BLaER1 (cell line): ENCODE measurements at regions not wholly inside any gene's neighbourhood (a gene's known extent, or its start where the extent isn't known, plus 50 kb on each side); places are given as distances from the start of the nearest gene placed in this dataset.
"Not testable (repeated sequence)": the region's sequence is repeated elsewhere in the genome, so short reads cannot be mapped to it uniquely, and the experiment has no call there.

ENCODE experiments used
- H3K27ac ChIP-seq: shearing (Covaris generic); formaldehyde crosslinking; 2 replicates; pipeline ENCODE4 v1.8.1; 2022
- H3K27me3 ChIP-seq: shearing (Covaris generic); formaldehyde crosslinking; 2 replicates; pipeline ENCODE4 v1.8.1; 2022
- H3K36me3 ChIP-seq: shearing (Covaris generic); formaldehyde crosslinking; 2 replicates; pipeline ENCODE4 v1.8.1; 2022
- H3K4me1 ChIP-seq: shearing (Covaris generic); formaldehyde crosslinking; 2 replicates; pipeline ENCODE4 v1.8.1; 2022
- H3K4me2 ChIP-seq: shearing (Covaris generic); formaldehyde crosslinking; 2 replicates; pipeline ENCODE4 v1.8.1; 2022
- H3K4me3 ChIP-seq: shearing (Covaris generic); formaldehyde crosslinking; 2 replicates; pipeline ENCODE4 v1.8.1; 2022
- H3K9ac ChIP-seq: shearing (Covaris generic); formaldehyde crosslinking; 2 replicates; pipeline ENCODE4 v1.8.1; 2022
- H3K9me3 ChIP-seq: shearing (Covaris generic); formaldehyde crosslinking; 2 replicates; pipeline ENCODE4 v1.8.1; 2022
- H4K20me1 ChIP-seq: shearing (Covaris generic); formaldehyde crosslinking; 2 replicates; pipeline ENCODE4 v1.8.1; 2022
- Cebpa-rat ChIP-seq: shearing (Covaris generic); IDR thresholded peaks from 2 replicates; pipeline ENCODE4 v1.8.1; 2022

DNA sequence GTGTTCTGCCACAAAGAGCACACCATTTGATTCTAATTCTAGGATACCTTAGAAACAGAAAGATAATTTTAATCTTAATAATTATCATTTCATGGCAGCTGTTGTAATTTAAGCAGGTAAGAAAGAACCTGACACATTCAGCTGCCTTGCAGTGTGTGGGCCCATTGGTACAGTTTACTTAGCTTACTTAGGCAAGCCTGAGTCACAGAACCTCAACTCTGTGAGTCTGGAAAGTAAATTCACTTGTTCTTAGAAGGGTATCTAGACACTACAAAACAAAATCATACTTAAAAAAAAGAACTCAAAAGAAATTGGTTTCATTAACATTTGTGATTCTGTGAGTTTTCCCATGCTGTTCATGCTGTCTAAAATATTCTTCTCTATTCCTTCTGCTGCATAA is 956.3 kb upstream of the SLC39A10 start:
- Histone ChIP-seq H3K4me3 (no peak overlapping the region), H3K27ac (no peak overlapping the region), H3K36me3 (no peaks in the 10 kb centered on the region), H4K20me1 (no peaks in the 10 kb centered on the region), H3K4me1 (no peaks in the 10 kb centered on the region), H3K27me3 (no peaks in the 10 kb centered on the region), H3K9ac (no peak overlapping the region), H3K4me2 (no peak overlapping the region), H3K9me3 (no peaks in the 10 kb centered on the region)
- TF ChIP-seq Cebpa-rat, result no peak

DNA sequence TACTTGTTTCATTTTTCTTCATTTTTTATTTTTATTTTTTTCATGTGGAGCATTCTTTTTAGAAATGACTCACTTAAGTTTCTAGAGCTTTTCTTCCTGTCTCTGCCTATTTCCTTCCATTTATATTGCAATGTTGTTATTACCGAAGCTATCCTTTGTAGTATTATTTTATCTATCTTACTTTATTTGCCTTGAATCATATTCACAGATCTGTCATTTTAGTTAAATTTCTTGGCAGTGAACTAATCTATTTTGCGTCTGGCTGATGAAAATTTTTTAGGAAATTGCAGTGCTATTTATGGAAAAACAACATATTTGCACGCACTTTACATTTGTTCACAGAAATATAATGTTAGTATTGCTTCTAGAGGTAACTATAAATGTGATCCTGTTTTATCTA is 956.9 kb upstream of the SLC39A10 start:
- Histone ChIP-seq H3K9me3 (no peaks in the 10 kb centered on the region), H3K27ac (no peak overlapping the region), H3K4me3 (no peak overlapping the region), H3K4me2 (no peak overlapping the region), H4K20me1 (no peaks in the 10 kb centered on the region), H3K9ac (no peak overlapping the region), H3K36me3 (no peaks in the 10 kb centered on the region), H3K27me3 (no peaks in the 10 kb centered on the region), H3K4me1 (no peaks in the 10 kb centered on the region)
- no peak for TF ChIP-seq Cebpa-rat

DNA sequence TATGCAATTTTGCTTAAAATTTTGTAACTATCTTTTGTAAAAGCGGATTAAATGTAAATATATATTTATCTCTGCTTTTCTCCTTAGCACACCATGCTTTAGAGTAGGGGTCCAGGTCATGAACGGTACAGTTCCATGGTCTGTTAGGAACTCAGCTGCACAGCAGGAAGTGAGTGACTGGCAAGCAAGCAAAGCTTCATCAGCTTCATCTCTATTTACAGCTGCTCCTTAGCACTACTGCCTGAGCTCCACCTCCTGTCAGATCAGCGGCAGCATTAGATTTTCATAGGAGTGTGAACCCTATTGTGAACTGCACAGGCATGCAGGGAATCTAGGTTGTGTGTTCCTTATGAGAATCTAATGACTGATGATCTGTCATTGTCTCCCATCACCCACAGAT is 959.0 kb upstream of the SLC39A10 start:
- no peak for TF ChIP-seq Cebpa-rat
- Histone ChIP-seq H3K36me3 (no peaks in the 10 kb centered on the region), H3K4me1 (no peaks in the 10 kb centered on the region), H3K4me2 (no peak overlapping the region), H3K9ac (no peak overlapping the region), H3K27me3 (no peaks in the 10 kb centered on the region), H3K4me3 (no peak overlapping the region), H3K9me3 (no peaks in the 10 kb centered on the region), H3K27ac (no peak overlapping the region), H4K20me1 (no peaks in the 10 kb centered on the region)

- Histone ChIP-seq H3K27me3 (no peaks in the 10 kb centered on the region), H3K4me3 (no peak overlapping the region), H3K4me1 (no peaks in the 10 kb centered on the region), H4K20me1 (no peaks in the 10 kb centered on the region), H3K4me2 (no peak overlapping the region), H3K9me3 (no peaks in the 10 kb centered on the region), H3K9ac (no peak overlapping the region), H3K27ac (no peak overlapping the region), H3K36me3 (no peaks in the 10 kb centered on the region)
- TF ChIP-seq Cebpa-rat, result no peak
Measured at GRCh38 chr2:194697439-194697838, 959.6 kb upstream of the SLC39A10 start.

- H3K4me3 ChIP-seq, result no peak overlapping the region
- H3K27ac ChIP-seq, result no peak overlapping the region
- H3K27me3 ChIP-seq, result no peaks in the 10 kb centered on the region
- H3K4me2 ChIP-seq, result no peak overlapping the region
- H3K9ac ChIP-seq, result no peak overlapping the region
- H4K20me1 ChIP-seq, result no peaks in the 10 kb centered on the region
- no peaks in the 10 kb centered on the region for H3K4me1 ChIP-seq
- H3K36me3 ChIP-seq, result no peaks in the 10 kb centered on the region
- H3K9me3 ChIP-seq, result no peaks in the 10 kb centered on the region
- TF ChIP-seq Cebpa-rat, result no peak
Measured at GRCh38 chr2:194696690-194697089, 960.3 kb upstream of the SLC39A10 start.

DNA sequence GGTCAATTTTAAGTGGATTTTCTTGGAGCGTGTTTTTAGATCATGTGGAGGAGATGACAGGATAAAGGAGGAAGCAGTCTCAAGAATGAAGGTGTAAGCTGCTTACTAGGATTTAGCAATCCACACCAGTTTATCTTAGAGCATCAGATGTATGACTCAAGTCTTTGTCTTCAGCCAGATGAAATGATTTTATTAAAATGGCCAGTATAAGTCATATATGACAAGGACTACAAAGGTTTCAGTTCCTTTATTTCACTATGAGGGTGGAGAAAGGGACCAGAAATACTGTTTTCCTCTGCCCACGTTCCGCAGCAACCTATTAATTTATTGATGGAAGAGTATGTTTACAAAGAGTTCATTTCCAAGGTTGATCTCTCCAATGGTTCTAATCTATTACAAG is 970.5 kb upstream of the SLC39A10 start:
- Histone ChIP-seq H3K27ac (no peak overlapping the region), H3K9me3 (no peaks in the 10 kb centered on the region), H3K27me3 (no peaks in the 10 kb centered on the region), H3K4me3 (no peak overlapping the region), H4K20me1 (no peaks in the 10 kb centered on the region), H3K4me2 (no peak overlapping the region), H3K9ac (no peak overlapping the region), H3K36me3 (no peaks in the 10 kb centered on the region), H3K4me1 (no peaks in the 10 kb centered on the region)
- no peak for TF ChIP-seq Cebpa-rat

DNA sequence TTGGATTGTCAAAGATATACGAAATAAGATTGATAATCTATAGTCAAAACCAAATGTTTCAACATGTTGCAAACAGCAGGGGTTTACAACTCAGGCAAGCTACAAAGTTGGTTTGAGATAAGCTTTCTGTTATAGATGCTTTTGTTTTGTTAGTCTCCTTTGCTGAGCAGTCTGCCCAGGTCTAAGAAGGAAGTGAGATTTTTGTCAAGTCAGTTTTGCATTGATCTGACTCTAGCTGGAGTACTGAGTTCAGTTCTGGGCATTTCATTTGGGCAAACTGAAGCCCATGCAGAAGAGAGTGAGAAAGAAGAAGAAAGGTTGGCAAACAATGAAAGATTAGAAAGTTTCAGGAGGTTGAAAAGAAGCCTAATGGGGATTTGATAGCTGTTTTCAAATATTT is 983.0 kb upstream of the SLC39A10 start:
- H3K27ac ChIP-seq, result no peak overlapping the region
- H3K4me1 ChIP-seq, result peaks cover 8% of the 10 kb centered on the region
- no peaks in the 10 kb centered on the region for H3K27me3 ChIP-seq
- H3K4me3 ChIP-seq, result no peak overlapping the region
- H3K9ac ChIP-seq, result no peak overlapping the region
- no peaks in the 10 kb centered on the region for H4K20me1 ChIP-seq
- H3K4me2 ChIP-seq, result no peak overlapping the region
- no peaks in the 10 kb centered on the region for H3K9me3 ChIP-seq
- TF ChIP-seq Cebpa-rat, result no peak
- no peaks in the 10 kb centered on the region for H3K36me3 ChIP-seq

- no peak for TF ChIP-seq Cebpa-rat
- no peaks in the 10 kb centered on the region for H4K20me1 ChIP-seq
- H3K4me3 ChIP-seq, result no peak overlapping the region
- H3K4me1 ChIP-seq, result peaks cover 8% of the 10 kb centered on the region
- H3K27me3 ChIP-seq, result no peaks in the 10 kb centered on the region
- no peaks in the 10 kb centered on the region for H3K9me3 ChIP-seq
- H3K36me3 ChIP-seq, result no peaks in the 10 kb centered on the region
- no peak overlapping the region for H3K4me2 ChIP-seq
- no peak overlapping the region for H3K9ac ChIP-seq
- H3K27ac ChIP-seq, result no peak overlapping the region
Measured at GRCh38 chr2:194672994-194673393, 984.0 kb upstream of the SLC39A10 start.

DNA sequence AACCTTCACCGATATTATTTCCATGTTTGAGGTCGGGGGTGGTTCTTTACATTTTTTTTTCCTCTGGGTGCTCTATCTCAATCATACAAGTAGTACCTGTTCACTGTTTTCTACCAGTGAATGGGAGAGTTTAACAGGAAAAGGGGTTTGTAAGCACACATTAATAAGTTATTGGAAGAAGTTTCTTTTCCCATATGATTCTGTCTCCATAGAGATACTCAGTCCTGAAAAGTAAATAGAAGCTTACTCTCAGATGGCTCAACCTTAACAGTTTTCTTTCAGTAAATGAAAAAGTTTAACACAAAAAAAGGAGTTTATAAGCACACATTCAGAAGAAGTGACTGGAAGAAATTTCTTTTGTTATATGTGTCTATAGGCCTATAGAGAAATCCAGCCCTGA is 995.6 kb upstream of the SLC39A10 start:
- Histone ChIP-seq H3K9ac (no peak overlapping the region), H3K9me3 (no peaks in the 10 kb centered on the region), H4K20me1 (no peaks in the 10 kb centered on the region), H3K4me1 (no peaks in the 10 kb centered on the region), H3K4me3 (no peak overlapping the region), H3K36me3 (no peaks in the 10 kb centered on the region), H3K27me3 (no peaks in the 10 kb centered on the region), H3K27ac (no peak overlapping the region), H3K4me2 (no peak overlapping the region)
- no peak for TF ChIP-seq Cebpa-rat

- H3K36me3 ChIP-seq, H3K4me1 ChIP-seq, H3K4me3 ChIP-seq, H3K9me3 ChIP-seq, H3K27ac ChIP-seq, H3K27me3 ChIP-seq, H4K20me1 ChIP-seq, H3K9ac ChIP-seq, H3K4me2 ChIP-seq: not testable (repeated sequence)
Measured at GRCh38 chr2:194639057-194639456, 1018.0 kb upstream of the SLC39A10 start.

- Histone ChIP-seq H3K9ac (no peak overlapping the region), H3K36me3 (no peaks in the 10 kb centered on the region), H3K4me2 (no peak overlapping the region), H3K4me1 (no peaks in the 10 kb centered on the region), H3K9me3 (no peaks in the 10 kb centered on the region), H3K27ac (no peak overlapping the region), H3K27me3 (no peaks in the 10 kb centered on the region), H4K20me1 (no peaks in the 10 kb centered on the region), H3K4me3 (no peak overlapping the region)
- no peak for TF ChIP-seq Cebpa-rat
Measured at GRCh38 chr2:194621945-194622344, 1035.1 kb upstream of the SLC39A10 start.
